Panc1 (cell line): ENCODE measurements at regions not wholly inside any gene's neighbourhood (a gene's known extent, or its start where the extent isn't known, plus 50 kb on each side); places are given as distances from the start of the nearest gene placed in this dataset.

Experiments used
- POLR2AphosphoS5 ChIP-seq: IDR thresholded peaks from 2 replicates; pipeline ENCODE4 v1.6.1; 2012; ENCODE audit warnings: mild to moderate bottlenecking, low read depth, low read length, moderate library complexity
- TF ChIP-seq, protein P1 (sequence below): fragments of 450-650 bp; IDR thresholded peaks from 2 replicates; pipeline ENCODE4 v1.5.1; 2017; ENCODE audit warnings: mild to moderate bottlenecking

- no peak for TF ChIP-seq POLR2AphosphoS5
- TF ChIP-seq, protein P1, sequence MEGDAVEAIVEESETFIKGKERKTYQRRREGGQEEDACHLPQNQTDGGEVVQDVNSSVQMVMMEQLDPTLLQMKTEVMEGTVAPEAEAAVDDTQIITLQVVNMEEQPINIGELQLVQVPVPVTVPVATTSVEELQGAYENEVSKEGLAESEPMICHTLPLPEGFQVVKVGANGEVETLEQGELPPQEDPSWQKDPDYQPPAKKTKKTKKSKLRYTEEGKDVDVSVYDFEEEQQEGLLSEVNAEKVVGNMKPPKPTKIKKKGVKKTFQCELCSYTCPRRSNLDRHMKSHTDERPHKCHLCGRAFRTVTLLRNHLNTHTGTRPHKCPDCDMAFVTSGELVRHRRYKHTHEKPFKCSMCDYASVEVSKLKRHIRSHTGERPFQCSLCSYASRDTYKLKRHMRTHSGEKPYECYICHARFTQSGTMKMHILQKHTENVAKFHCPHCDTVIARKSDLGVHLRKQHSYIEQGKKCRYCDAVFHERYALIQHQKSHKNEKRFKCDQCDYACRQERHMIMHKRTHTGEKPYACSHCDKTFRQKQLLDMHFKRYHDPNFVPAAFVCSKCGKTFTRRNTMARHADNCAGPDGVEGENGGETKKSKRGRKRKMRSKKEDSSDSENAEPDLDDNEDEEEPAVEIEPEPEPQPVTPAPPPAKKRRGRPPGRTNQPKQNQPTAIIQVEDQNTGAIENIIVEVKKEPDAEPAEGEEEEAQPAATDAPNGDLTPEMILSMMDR = no peak
These were observed 77.5 kb upstream of the CSF3R start for GRCh38 chr1:36560177-36560576.
